Loucy (cell line): ENCODE measurements at regions not wholly inside any gene's neighbourhood (a gene's known extent, or its start where the extent isn't known, plus 50 kb on each side); places are given as distances from the start of the nearest gene placed in this dataset.

Source experiments
- H2AFZ ChIP-seq: fragments of 200-600 bp; sonication (generic); 2 replicates; pipeline ENCODE4 v1.6.0; 2016; ENCODE audit warnings: antibody characterized with exemption, mild to moderate bottlenecking, low read length, moderate library complexity
- H3F3A ChIP-seq: fragments of 200-600 bp; 2 replicates; pipeline ENCODE4 v1.6.0; 2016; ENCODE audit warnings: antibody characterized with exemption, low read depth, mild to moderate bottlenecking
- H3K27me3 ChIP-seq: fragments of 200-600 bp; sonication (generic); 2 replicates; pipeline ENCODE4 v1.6.1; 2014; ENCODE audit warnings: low read length, mild to moderate bottlenecking; ENCODE audit not compliant: insufficient read depth, poor library complexity, severe bottlenecking
- H3K36me3 ChIP-seq: fragments of 200-600 bp; sonication (generic); 2 replicates; pipeline ENCODE4 v1.6.1; 2016; ENCODE audit warnings: low read length; ENCODE audit not compliant: insufficient read depth
- H3K4me1 ChIP-seq: fragments of 200-600 bp; sonication (generic); 2 replicates; pipeline ENCODE4 v1.5.1; 2014; ENCODE audit warnings: low read length, mild to moderate bottlenecking; ENCODE audit not compliant: insufficient read depth, poor library complexity, severe bottlenecking
- H3K4me2 ChIP-seq: fragments of 200-600 bp; sonication (generic); 2 replicates; pipeline ENCODE4 v1.6.0; 2014; ENCODE audit warnings: antibody characterized with exemption, low read length, low read depth, mild to moderate bottlenecking; ENCODE audit not compliant: poor library complexity, severe bottlenecking
- H3K4me3 ChIP-seq: fragments of 200-600 bp; sonication (generic); 2 replicates; pipeline ENCODE4 v1.5.1; 2014; ENCODE audit warnings: low read length, mild to moderate bottlenecking, mixed read lengths; ENCODE audit not compliant: poor library complexity, severe bottlenecking
- H3K79me2 ChIP-seq: fragments of 200-600 bp; sonication (generic); 2 replicates; pipeline ENCODE4 v1.6.1; 2014; ENCODE audit warnings: low read length; ENCODE audit not compliant: insufficient read depth
- H3K9ac ChIP-seq: fragments of 200-600 bp; sonication (generic); 2 replicates; pipeline ENCODE4 v1.6.0; 2014; ENCODE audit warnings: mild to moderate bottlenecking, low read depth, low read length, moderate library complexity; ENCODE audit not compliant: poor library complexity, severe bottlenecking
- H3K9me2 ChIP-seq: fragments of 200-600 bp; sonication (generic); replicated peaks from 2 replicates; pipeline ENCODE4 v1.6.1; 2016; ENCODE audit warnings: low read depth, low read length, mixed read lengths
- H3K9me3 ChIP-seq: fragments of 200-600 bp; sonication (generic); 2 replicates; pipeline ENCODE4 v1.6.1; 2014; ENCODE audit warnings: mild to moderate bottlenecking, antibody characterized with exemption, low read length, low read depth; ENCODE audit not compliant: insufficient read depth
- H4K20me1 ChIP-seq: fragments of 200-600 bp; sonication (generic); 2 replicates; pipeline ENCODE4 v1.6.0; 2014; ENCODE audit warnings: antibody characterized with exemption, low read length, mild to moderate bottlenecking; ENCODE audit not compliant: insufficient read depth, poor library complexity, severe bottlenecking
- CTCF ChIP-seq: fragments of 200-600 bp; sonication (generic); conservative IDR thresholded peaks from 2 replicates; pipeline ENCODE4 v1.5.1; 2014; ENCODE audit warnings: mild to moderate bottlenecking, antibody characterized with exemption, low read length
- EZH2phosphoT487 ChIP-seq: fragments of 200-600 bp; IDR thresholded peaks from 2 replicates; pipeline ENCODE4 v1.6.1; 2018; ENCODE audit warnings: antibody characterized with exemption, mild to moderate bottlenecking, moderate library complexity, borderline replicate concordance

- Histone ChIP-seq H3F3A (no peaks in the 10 kb centered on the region), H3K9ac (no peak overlapping the region), H3K27me3 (no peaks in the 10 kb centered on the region), H2AFZ (no peak overlapping the region), H3K4me1 (no peaks in the 10 kb centered on the region), H4K20me1 (no peaks in the 10 kb centered on the region), H3K9me3 (no peaks in the 10 kb centered on the region), H3K36me3 (no peaks in the 10 kb centered on the region), H3K9me2 (no peaks in the 10 kb centered on the region), H3K4me3 (no peak overlapping the region), H3K4me2 (no peak overlapping the region), H3K79me2 (no peaks in the 10 kb centered on the region)
- TF ChIP-seq CTCF, result no peak
Observed at GRCh38 chr5:119926301-119926700, 296.9 kb downstream of the FAM170A start.

GRCh38 chr5:119928974-119929373, 299.6 kb downstream of the FAM170A start:
- Histone ChIP-seq H3K4me3 (no peak overlapping the region), H3K9me2 (no peaks in the 10 kb centered on the region), H3F3A (no peaks in the 10 kb centered on the region), H3K27me3 (no peaks in the 10 kb centered on the region), H3K4me1 (no peaks in the 10 kb centered on the region), H3K9me3 (no peaks in the 10 kb centered on the region), H3K9ac (no peak overlapping the region), H3K36me3 (no peaks in the 10 kb centered on the region), H3K79me2 (no peaks in the 10 kb centered on the region), H2AFZ (no peak overlapping the region), H3K4me2 (no peak overlapping the region), H4K20me1 (no peaks in the 10 kb centered on the region)
- TF ChIP-seq CTCF (no peak), EZH2phosphoT487 (no peak)

GRCh38 chr5:119930490-119930889, 301.1 kb downstream of the FAM170A start:
- H3K9me3 ChIP-seq, result no peaks in the 10 kb centered on the region

More at GRCh38 chr5:119930490-119930889, 301.1 kb downstream of the FAM170A start:
- H3K79me2 ChIP-seq, result no peaks in the 10 kb centered on the region
- H3F3A ChIP-seq, result no peaks in the 10 kb centered on the region
- H3K4me1 ChIP-seq, result no peaks in the 10 kb centered on the region
- H4K20me1 ChIP-seq, result no peaks in the 10 kb centered on the region
- H3K36me3 ChIP-seq, result no peaks in the 10 kb centered on the region
- TF ChIP-seq EZH2phosphoT487 (no peak), CTCF (no peak)
- no peak overlapping the region for H2AFZ ChIP-seq
- no peaks in the 10 kb centered on the region for H3K9me2 ChIP-seq
- H3K27me3 ChIP-seq, result no peaks in the 10 kb centered on the region
- no peak overlapping the region for H3K9ac ChIP-seq
- no peak overlapping the region for H3K4me3 ChIP-seq
- H3K4me2 ChIP-seq, result no peak overlapping the region
